GM19397 (cell line): ENCODE measurements at regions not wholly inside any gene's neighbourhood (a gene's known extent, or its start where the extent isn't known, plus 50 kb on each side); places are given as distances from the start of the nearest gene placed in this dataset.

ENCODE experiments used
- ATAC-seq: cut with Tn5 transposase; IDR thresholded peaks from one replicate; pipeline ENCODE4 v1.9.1; 2021; ENCODE audit warnings: mild to moderate bottlenecking, moderate library complexity; ENCODE audit not compliant: unreplicated experiment

- ATAC-seq: no peak
Measured at GRCh38 chrX:106341823-106342222, 173.7 kb downstream of the PWWP3B start.

- ATAC-seq: no peak
Measured at GRCh38 chrX:106356580-106356979, 188.5 kb downstream of the PWWP3B start.

GRCh38 chrX:106363214-106363613, 195.1 kb downstream of the PWWP3B start:
- no peak for ATAC-seq

- no peak for ATAC-seq
Measured at GRCh38 chrX:106378616-106379015, 210.5 kb downstream of the PWWP3B start.

GRCh38 chrX:106391284-106391911, 220.4 kb upstream of the RADX start:
- no peak for ATAC-seq

GRCh38 chrX:106392346-106392745, 219.4 kb upstream of the RADX start:
- ATAC-seq: no peak

GRCh38 chrX:106397788-106398538, 213.8 kb upstream of the RADX start:
- no peak for ATAC-seq

- ATAC-seq: no peak
Measured at GRCh38 chrX:106401965-106402559, 209.7 kb upstream of the RADX start.

- ATAC-seq: no peak
Measured at GRCh38 chrX:106404512-106404911, 207.3 kb upstream of the RADX start.

- ATAC-seq: peak; percentile 69
Measured at GRCh38 chrX:106415276-106415895, 196.4 kb upstream of the RADX start.

GRCh38 chrX:106436691-106437090, 175.1 kb upstream of the RADX start:
- ATAC-seq: no peak

GRCh38 chrX:106437407-106437806, 174.4 kb upstream of the RADX start:
- ATAC-seq: no peak

GRCh38 chrX:106450405-106450804, 161.4 kb upstream of the RADX start:
- no peak for ATAC-seq

GRCh38 chrX:106451933-106452332, 159.8 kb upstream of the RADX start:
- ATAC-seq: no peak

- no peak for ATAC-seq
Measured at GRCh38 chrX:106454991-106455390, 156.8 kb upstream of the RADX start.

- ATAC-seq: no peak
Measured at GRCh38 chrX:106457802-106458201, 154.0 kb upstream of the RADX start.

GRCh38 chrX:106467422-106467821, 144.4 kb upstream of the RADX start:
- ATAC-seq: no peak

- no peak for ATAC-seq
Measured at GRCh38 chrX:106467943-106468342, 143.8 kb upstream of the RADX start.

- no peak for ATAC-seq
Measured at GRCh38 chrX:106468433-106468832, 143.3 kb upstream of the RADX start.

GRCh38 chrX:106479920-106480319, 131.9 kb upstream of the RADX start:
- ATAC-seq: no peak

GRCh38 chrX:106481341-106481740, 130.4 kb upstream of the RADX start:
- no peak for ATAC-seq

- peak; percentile 98 for ATAC-seq
Measured at GRCh38 chrX:106484233-106484632, 127.5 kb upstream of the RADX start.
